Stimulated activated naive CD8-positive, alpha-beta T cell treated with anti-CD3 and anti-CD28 coated beads, Interleukin-15, Interleukin-2, amounts not matched to agents 100 U/mL and 50 U/mL, for 24 hours (primary cell): ENCODE measurements at regions not wholly inside any gene's neighbourhood (a gene's known extent, or its start where the extent isn't known, plus 50 kb on each side); places are given as distances from the start of the nearest gene placed in this dataset.
A peak's percentile ranks its signal among the peaks of the same experiment; 100 is the strongest.

Experiments
- ATAC-seq: fragments of 150-1000 bp; cut with Tn5 transposase; one replicate; pipeline ENCODE4 v1.10.0; 2021
- DNase-seq: peaks from one replicate; pipeline ENCODE4 v3.0.0; 2021

DNA sequence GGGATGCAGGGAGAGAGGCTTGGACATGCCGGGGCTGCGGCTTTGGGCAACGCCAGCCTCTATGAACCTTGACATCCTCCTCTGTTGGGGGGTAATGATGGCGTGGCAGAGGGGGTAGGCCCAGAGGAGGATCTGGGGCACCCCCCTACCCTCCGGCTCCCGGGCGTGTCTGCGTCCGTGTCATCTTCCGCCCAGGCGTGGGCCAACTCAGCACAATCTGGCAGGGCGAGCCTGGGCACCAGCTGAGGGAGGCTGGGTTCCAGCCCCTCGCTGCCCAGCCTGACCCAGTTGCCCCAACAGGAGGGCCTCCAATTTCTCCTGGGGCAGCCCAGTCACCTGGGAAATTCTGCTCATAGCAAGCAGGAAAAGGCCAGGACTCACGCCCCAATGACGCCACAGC lies 62.9 kb upstream of the IL17B start:
- DNase-seq (no peak), ATAC-seq (no peak)

DNA sequence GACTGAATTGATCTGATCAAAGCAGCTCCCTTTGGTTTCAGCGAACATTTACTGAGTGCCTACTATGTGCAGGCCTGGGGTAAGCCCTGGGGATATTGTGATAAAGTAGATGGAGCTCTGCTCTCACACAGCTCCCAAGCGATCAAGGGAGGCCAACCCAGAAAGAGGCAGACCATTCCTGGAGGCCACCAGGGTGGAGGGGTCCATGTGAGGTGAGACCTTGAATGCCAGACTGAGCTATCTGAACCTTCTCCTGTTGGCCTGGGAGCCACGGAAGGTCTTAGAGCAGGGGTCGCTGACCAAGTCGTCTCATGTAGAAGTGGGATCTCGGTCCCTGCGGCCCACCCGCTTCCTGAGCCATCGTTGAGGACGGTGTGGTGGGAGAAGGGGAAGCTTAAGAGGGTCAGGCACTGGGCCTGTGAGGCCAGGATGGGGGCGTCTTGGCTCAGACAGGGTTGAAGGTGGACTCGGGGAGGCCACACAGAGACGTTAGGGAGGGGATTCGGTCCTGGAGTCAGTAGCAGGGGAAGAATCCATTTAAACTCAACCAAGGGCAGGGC lies 62.2 kb upstream of the IL17B start:
- DNase-seq (no peak), ATAC-seq (no peak)

DNA sequence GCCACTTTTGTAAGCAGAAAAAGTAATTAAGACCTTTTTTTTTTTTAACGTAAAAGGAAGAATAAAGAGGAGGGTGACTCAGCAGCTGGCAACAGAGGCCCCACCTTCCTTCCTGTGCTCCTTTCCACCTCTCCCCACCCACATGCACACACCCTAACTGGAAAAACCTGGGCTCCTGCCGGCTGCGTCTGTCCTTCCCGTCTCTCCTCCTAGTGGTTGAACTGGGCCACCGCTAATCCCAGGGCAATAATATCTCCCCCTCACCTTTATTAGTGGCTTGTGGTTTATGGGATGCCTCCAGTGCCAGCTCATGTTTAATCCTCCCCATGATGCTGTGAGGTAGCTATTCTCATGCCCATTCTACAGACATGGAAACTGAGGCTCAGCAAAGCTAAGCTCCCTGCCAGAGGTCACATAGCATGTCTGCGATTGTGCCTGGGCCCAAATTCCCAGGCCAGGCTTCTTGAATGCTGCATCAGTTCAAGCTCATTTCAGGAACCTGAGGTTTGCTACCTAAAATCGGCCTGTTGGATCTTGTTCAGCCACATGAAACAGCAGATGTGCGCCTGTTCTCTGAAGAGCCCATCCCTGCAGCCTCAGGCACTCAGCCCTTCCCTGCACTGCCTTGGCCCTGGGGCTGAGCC lies 60.9 kb upstream of the IL17B start:
- peak; percentile 17 for DNase-seq
- ATAC-seq, result no peak

DNA sequence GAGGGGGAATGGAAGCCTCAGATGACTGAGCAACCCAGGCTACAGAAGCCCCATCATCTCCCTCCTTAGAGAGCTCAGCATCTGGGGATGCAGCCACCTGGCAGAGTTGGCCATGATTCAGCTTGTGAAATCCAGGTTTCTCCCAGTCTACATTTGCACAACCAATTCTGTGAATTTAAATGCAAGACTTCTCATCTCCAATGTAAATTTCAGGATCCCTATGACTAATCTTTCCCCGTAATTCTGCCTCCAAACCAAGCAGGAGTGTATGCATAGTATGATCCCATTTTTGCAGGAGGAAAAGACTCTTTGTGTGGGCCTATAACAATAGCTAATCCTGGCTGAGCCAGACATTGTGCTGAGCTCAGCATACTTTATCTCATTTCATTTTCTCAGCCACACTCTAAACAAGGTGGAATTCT lies 59.6 kb upstream of the IL17B start:
- ATAC-seq (no peak), DNase-seq (no peak)

DNA sequence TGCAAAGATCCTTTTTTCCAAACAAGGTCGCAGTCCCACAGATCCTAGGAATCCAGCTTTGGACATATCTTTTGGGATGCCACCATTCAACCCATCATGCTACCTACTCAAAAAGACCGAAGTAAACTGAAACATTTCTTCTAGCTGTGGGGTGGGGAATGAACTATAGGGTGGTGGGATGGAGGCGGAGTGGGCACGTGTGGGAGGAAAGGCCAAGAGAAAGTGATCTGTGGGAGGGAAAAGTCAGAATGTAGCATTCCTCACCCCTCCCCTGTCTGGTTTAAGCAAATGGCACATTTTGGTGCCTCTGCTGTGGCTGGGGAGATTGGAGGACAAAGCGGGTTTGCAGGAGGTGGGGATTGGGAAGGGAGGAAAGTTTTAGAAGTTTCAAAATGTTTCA lies 59.2 kb upstream of the IL17B start:
- DNase-seq (no peak), ATAC-seq (no peak)

DNA sequence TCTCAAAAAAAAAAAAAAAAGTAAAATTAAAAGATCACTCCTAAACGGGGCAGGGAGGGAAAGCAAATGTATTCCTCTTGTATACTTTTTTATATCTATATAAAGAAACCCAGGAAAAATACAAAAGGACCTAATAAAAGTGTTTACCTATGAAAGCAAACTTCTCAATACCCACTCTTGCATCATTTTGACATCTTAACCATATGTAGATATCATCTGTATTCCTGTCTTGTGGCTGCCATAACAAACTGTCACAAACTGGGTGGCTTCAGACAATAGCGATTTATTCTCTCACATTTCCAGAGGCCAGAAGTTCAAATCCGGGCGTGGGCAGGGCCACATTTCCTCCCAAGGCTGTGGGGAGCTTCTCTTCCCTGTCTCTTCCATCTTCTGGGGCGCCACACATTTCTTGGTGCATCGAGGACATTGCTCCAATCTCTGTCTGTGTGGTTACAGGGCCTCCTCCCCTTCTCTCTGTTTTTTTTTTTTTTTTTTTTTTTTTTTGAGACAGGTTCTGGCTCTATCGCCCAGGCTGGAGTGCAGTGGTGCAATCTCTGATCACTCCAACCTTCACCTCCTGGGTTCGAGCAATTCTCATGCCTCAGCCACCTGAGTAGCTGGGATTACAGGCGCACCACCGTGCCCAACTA lies 58.4 kb upstream of the IL17B start:
- DNase-seq, result no peak
- ATAC-seq, result no peak

DNA sequence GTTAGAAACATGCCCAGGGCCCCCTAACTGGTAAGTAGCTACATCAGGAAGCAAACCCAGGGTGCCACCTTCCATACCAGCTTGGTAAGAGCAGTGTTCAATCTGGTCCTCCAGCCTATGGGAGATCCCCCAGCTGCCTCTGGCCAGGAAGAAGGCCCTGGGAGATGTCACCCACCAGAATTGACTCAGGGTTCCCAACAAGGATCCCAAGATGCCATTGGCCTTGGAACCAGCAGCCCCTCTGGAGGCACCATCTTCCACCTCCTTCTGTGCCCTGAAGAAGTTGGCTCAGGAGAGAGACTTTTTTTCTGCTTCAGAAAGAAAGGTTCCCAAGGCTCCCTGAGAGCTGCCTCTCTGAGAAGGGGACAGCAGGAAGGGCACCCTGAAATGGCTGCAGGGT lies 56.6 kb upstream of the IL17B start:
- DNase-seq, result no peak

DNA sequence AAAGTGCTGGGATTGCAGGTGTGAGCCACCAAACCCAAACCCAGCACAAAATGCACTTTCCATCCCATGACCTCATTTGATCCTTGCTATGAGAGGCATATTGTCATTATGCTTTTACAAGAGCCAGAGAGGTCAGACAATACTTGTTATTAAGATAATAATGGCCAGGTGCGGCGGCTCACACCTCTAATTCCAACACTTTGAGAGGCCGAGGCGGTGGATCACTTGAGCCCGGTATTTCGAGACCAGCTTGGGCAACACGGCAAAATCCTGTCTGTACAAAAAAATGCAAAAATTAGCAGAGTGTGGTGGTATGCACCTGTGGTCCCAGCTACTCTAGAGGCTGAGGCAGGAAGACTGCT lies 55.9 kb upstream of the IL17B start:
- DNase-seq (no peak), ATAC-seq (no peak)

More for the DNA sequence above, 56.6 kb upstream of the IL17B start:
- no peak for ATAC-seq

DNA sequence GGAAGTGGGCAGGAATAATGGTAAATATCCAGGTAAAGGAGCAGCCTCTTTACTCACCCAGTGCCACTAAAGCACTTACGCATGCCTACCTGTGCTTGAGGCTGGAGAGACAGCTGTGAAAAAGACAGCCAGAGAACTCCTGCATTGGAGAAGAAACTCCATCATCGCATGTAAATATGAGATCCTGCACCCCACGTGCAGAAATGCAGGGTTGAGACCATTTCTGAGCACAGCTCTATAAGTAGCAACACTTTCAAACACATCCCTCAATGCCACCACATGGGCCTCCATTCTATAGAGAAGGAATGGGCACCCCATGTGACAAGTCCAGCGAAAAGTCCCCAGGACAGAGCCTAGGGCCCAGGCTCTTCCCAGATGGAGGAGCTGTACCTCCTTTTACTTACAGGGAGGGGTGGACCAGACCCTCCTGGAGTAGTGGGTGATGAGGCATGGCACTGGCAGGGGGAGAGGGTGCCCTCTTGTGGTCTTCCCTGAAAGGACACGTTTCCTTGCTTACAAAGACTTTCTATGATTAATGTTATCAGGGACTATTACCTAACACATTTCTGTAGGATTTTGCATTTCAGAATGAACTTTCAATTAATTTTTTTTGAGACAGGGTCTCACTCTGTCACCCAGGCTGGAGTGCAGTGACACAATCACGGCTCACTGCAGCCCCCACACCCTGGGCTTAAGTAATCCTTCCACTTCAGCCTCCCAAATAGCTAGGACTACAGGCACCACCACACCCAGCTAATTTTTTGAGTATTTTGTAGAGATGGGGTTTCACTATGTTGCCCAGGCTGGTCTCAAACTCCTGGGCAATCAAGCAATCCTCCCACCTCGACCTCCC lies 55.3 kb upstream of the IL17B start:
- ATAC-seq (peak; percentile 41), DNase-seq (peak; percentile 63)

DNA sequence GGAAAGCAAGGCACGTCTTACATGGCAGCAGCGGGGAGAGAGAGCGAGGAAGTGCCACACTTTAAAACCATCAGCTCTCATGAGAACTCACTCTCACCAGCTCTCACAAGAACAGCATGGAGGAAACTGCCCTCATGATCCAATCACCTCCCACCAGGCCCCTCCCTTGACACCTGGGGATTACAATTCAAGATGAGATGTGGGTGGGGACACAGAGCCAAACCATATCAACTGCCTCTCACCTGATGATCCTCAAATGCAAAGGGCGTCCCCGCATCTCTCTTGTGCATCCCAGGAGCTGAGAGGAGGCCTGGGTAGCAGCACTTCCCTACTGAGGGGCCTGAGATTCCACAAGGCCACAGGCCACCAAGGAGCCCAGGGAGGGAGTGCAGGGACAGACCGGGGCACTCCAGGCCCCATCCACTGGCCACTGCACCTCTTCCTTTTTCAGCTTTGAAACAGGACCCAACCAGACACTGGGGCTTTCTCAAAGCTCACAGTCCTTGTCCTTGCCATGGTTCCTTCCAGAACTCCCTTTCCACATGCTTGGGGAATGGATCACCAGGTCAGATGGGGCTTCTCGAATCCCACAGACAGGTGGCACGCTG lies 54.5 kb upstream of the IL17B start:
- DNase-seq (no peak), ATAC-seq (no peak)

DNA sequence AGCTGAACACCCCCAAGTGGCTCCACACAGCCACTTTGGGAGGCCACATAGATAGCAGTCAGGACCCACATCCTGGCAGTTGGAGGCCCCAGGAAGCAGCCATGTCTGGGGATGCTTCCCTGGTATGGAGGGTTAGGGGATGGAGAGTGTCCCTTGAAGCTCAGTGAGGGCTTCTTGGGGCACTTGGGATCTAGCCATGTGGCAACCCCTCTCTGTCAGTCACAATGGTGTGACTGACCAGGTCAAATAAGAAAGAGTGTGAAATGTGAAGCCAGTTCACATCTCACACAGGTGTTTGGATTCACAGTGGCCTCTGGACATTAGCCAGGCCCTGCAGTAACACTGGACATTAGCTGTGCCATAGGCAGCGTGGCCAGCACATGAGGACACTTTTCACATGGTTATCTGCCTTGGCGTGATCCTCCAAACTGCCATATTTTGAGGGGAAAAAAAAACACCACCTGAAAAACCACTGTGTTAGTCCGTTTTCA lies 53.9 kb upstream of the IL17B start:
- DNase-seq (no peak), ATAC-seq (no peak)

DNA sequence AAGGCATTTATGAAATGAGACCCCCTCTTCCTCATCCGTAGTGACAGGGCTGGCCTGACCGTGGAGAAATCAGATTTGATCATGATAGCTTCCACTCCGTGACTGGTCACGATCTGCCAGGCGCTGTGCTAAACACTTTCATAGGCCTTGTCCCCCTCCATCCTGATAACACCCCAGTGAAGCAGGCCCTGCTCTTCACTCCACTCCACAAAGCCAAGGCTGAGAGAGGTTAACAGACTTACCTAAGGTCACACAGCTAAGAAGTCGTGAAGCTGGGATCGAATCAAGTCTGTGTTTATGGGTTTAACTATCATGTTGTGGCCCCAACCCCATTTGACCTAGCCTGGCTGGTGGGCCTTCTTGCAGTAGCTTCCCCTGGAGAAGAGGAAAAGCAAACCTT lies 53.3 kb upstream of the IL17B start:
- DNase-seq (no peak), ATAC-seq (no peak)

DNA sequence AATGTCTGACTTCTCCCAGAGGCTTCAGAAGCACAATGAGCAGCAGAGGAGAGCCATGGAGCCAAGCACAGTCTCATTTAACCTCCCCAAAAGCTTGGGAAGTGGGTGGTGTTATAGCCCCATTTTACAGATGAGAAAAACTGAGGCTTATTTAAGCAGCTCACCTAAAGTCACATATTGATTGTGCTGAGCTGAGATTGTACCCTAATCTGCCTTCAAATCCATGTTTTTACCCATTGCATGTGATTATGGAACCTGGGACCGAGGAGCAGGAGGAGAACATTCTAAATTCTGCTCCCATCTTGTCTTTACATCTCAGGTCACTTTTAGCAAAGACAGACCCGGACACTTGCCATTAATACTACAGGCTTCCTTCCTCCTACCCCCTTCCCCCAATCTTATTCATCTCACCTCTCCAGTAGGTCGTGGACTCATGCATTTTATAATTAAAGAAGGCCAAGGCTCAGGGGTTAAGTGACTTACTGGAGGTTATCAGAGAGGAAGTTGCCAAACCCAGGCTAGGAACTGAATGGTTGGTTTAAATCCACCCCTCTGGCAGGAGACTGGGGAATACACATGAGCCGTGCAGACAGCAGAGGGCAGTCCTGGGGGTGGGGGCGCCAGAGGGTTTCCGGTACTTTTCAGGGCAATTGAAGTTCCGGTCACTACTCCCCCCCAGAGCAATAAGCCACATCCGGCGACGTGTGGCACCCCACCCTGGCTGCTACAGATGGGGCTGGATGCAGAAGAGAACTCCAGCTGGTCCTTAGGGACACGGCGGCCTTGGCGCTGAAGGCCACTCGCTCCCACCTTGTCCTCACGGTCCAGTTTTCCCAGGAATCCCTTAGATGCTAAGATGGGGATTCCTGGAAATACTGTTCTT lies 51.0 kb upstream of the IL17B start:
- DNase-seq (no peak), ATAC-seq (no peak)
